SK-N-SH treated with all-trans-retinoic acid at 6 μM for 48 hours (cell line): ENCODE measurements at regions not wholly inside any gene's neighbourhood (a gene's known extent, or its start where the extent isn't known, plus 50 kb on each side); places are given as distances from the start of the nearest gene placed in this dataset.

Experiments used
- ATAC-seq: fragments of 200-7000 bp; cut with Tn5 transposase; 3 replicates; pipeline ENCODE4 v1.9.1; 2020; ENCODE audit warnings: mild to moderate bottlenecking, moderate library complexity
- BACH2 ChIP-seq: fragments of 250-450 bp; sonication (Bioruptor Pico); IDR thresholded peaks from 2 replicates; pipeline ENCODE4 v1.9.0; 2021; ENCODE audit warnings: mild to moderate bottlenecking, borderline replicate concordance
- CSDC2 ChIP-seq: fragments of 250-450 bp; sonication (Bioruptor Pico); IDR thresholded peaks from 2 replicates; pipeline ENCODE4 v1.5.0; 2020; ENCODE audit warnings: mild to moderate bottlenecking, moderate library complexity
- ESRRG ChIP-seq: fragments of 250-450 bp; sonication (Bioruptor Pico); IDR thresholded peaks from 2 replicates; pipeline ENCODE4 v1.6.1; 2021; ENCODE audit warnings: mild to moderate bottlenecking
- GLIS3 ChIP-seq: fragments of 250-450 bp; sonication (Bioruptor Pico); IDR thresholded peaks from 2 replicates; pipeline ENCODE4 v1.5.0; 2020; ENCODE audit warnings: mild to moderate bottlenecking, moderate library complexity
- ISL1 ChIP-seq: fragments of 250-450 bp; sonication (Bioruptor Pico); IDR thresholded peaks from 2 replicates; pipeline ENCODE4 v2.1.2; 2022; ENCODE audit warnings: mild to moderate bottlenecking, moderate library complexity
- OSR1 ChIP-seq: fragments of 250-450 bp; sonication (Bioruptor Pico); IDR thresholded peaks from 2 replicates; pipeline ENCODE4 v1.8.0; 2022; ENCODE audit warnings: moderate library complexity, mild to moderate bottlenecking, inconsistent platforms
- PPARA ChIP-seq: fragments of 250-450 bp; sonication (Bioruptor Pico); IDR thresholded peaks from 2 replicates; pipeline ENCODE4 v1.5.0; 2020; ENCODE audit warnings: mild to moderate bottlenecking, borderline replicate concordance
- RARB ChIP-seq: fragments of 250-450 bp; sonication (Bioruptor Pico); IDR thresholded peaks from 2 replicates; pipeline ENCODE4 v1.8.0; 2021; ENCODE audit warnings: mild to moderate bottlenecking, moderate library complexity
- SNAI2 ChIP-seq: fragments of 250-450 bp; sonication (Bioruptor Pico); IDR thresholded peaks from 2 replicates; pipeline ENCODE4 v1.5.0; 2020; ENCODE audit warnings: mild to moderate bottlenecking, moderate library complexity
- TCF4 ChIP-seq: fragments of 250-450 bp; sonication (Bioruptor Pico); IDR thresholded peaks from 2 replicates; pipeline ENCODE4 v1.8.0; 2021; ENCODE audit warnings: mild to moderate bottlenecking, moderate library complexity, borderline replicate concordance
- TOX ChIP-seq: fragments of 250-450 bp; sonication (Bioruptor Pico); IDR thresholded peaks from 2 replicates; pipeline ENCODE4 v1.8.0; 2021; ENCODE audit warnings: mild to moderate bottlenecking, moderate library complexity, borderline replicate concordance
- ZC3H10 ChIP-seq: fragments of 250-450 bp; sonication (Bioruptor Pico); IDR thresholded peaks from 2 replicates; pipeline ENCODE4 v1.5.1; 2021; ENCODE audit warnings: mild to moderate bottlenecking, moderate library complexity
- ZFP3 ChIP-seq: fragments of 250-450 bp; sonication (Bioruptor Pico); IDR thresholded peaks from 2 replicates; pipeline ENCODE4 v1.5.0; 2020; ENCODE audit warnings: mild to moderate bottlenecking, moderate library complexity
- ZFP30 ChIP-seq: fragments of 450-650 bp; formaldehyde crosslinking; IDR thresholded peaks from 2 replicates; pipeline ENCODE4 v1.5.0; 2022; ENCODE audit warnings: mild to moderate bottlenecking, moderate library complexity
- ZNF565 ChIP-seq: fragments of 450-650 bp; formaldehyde crosslinking; conservative IDR thresholded peaks from 2 replicates; pipeline ENCODE4 v1.5.0; 2020; ENCODE audit warnings: low read depth, mild to moderate bottlenecking, moderate library complexity
- ZNF70 ChIP-seq: fragments of 450-650 bp; formaldehyde crosslinking; IDR thresholded peaks from 2 replicates; pipeline ENCODE4 v1.5.0; 2020; ENCODE audit warnings: mild to moderate bottlenecking, moderate library complexity
- TF ChIP-seq, protein P1 (sequence below): fragments of 250-450 bp; sonication (Bioruptor Pico); IDR thresholded peaks from 2 replicates; pipeline ENCODE4 v1.5.1; 2020; ENCODE audit warnings: low read depth, mild to moderate bottlenecking, moderate library complexity
- TF ChIP-seq, protein P2 (sequence below): fragments of 250-450 bp; sonication (Bioruptor Pico); IDR thresholded peaks from 2 replicates; pipeline ENCODE4 v1.5.1; 2021; ENCODE audit warnings: mild to moderate bottlenecking, moderate library complexity
- TF ChIP-seq, protein P3 (sequence below): fragments of 250-450 bp; sonication (Bioruptor Pico); IDR thresholded peaks from 2 replicates; pipeline ENCODE4 v1.5.0; 2020; ENCODE audit warnings: mild to moderate bottlenecking, moderate library complexity
- TF ChIP-seq, protein P4 (sequence below): fragments of 250-450 bp; sonication (Bioruptor Pico); IDR thresholded peaks from 2 replicates; pipeline ENCODE4 v1.8.0; 2020; ENCODE audit warnings: mild to moderate bottlenecking, moderate library complexity, borderline replicate concordance
- TF ChIP-seq, protein P5 (sequence below): fragments of 250-450 bp; sonication (Bioruptor Pico); IDR thresholded peaks from 2 replicates; pipeline ENCODE4 v1.8.0; 2021; ENCODE audit warnings: low read depth, mild to moderate bottlenecking, moderate library complexity, borderline replicate concordance

DNA sequence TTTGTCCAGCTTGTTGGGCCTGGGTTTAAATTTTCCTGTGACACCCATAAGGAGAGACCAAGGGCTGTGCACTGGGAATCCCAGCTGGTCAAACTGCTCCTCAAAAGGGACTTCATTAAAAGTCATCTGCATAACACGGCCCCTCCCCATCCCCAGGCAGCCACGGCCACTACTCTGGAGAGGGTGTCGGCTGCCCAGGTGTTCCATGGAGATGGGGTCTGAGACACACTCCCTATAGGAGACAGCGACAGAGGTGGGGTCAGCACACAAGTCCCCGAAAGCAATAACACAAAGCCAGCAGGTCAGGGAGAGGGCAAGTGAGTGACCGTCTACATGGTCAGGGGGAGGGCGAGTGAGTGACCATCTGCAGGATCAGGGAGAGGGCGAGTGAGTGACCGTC lies 75.6 kb upstream of the BCL11B start:
- ATAC-seq: no peak
- TF ChIP-seq ZC3H10 (CRISPR knock-in tag) (no peak), TCF4 (CRISPR knock-in tag) (no peak), ZFP3 (CRISPR knock-in tag) (no peak), ISL1 (CRISPR knock-in tag) (no peak), ESRRG (no peak), ZFP30 (CRISPR knock-in tag) (no peak), ZNF70 (CRISPR knock-in tag) (no peak), CSDC2 (CRISPR knock-in tag) (no peak), RARB (no peak), ZNF565 (CRISPR knock-in tag) (no peak), PPARA (CRISPR knock-in tag) (no peak), OSR1 (no peak)
- TF ChIP-seq, protein P1, sequence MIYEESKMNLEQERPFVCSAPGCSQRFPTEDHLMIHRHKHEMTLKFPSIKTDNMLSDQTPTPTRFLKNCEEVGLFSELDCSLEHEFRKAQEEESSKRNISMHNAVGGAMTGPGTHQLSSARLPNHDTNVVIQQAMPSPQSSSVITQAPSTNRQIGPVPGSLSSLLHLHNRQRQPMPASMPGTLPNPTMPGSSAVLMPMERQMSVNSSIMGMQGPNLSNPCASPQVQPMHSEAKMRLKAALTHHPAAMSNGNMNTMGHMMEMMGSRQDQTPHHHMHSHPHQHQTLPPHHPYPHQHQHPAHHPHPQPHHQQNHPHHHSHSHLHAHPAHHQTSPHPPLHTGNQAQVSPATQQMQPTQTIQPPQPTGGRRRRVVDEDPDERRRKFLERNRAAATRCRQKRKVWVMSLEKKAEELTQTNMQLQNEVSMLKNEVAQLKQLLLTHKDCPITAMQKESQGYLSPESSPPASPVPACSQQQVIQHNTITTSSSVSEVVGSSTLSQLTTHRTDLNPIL (CRISPR knock-in tag): no peak
- TF ChIP-seq, protein P2, sequence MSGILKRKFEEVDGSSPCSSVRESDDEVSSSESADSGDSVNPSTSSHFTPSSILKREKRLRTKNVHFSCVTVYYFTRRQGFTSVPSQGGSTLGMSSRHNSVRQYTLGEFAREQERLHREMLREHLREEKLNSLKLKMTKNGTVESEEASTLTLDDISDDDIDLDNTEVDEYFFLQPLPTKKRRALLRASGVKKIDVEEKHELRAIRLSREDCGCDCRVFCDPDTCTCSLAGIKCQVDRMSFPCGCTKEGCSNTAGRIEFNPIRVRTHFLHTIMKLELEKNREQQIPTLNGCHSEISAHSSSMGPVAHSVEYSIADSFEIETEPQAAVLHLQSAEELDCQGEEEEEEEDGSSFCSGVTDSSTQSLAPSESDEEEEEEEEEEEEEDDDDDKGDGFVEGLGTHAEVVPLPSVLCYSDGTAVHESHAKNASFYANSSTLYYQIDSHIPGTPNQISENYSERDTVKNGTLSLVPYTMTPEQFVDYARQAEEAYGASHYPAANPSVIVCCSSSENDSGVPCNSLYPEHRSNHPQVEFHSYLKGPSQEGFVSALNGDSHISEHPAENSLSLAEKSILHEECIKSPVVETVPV: no peak
- TF ChIP-seq, protein P3, sequence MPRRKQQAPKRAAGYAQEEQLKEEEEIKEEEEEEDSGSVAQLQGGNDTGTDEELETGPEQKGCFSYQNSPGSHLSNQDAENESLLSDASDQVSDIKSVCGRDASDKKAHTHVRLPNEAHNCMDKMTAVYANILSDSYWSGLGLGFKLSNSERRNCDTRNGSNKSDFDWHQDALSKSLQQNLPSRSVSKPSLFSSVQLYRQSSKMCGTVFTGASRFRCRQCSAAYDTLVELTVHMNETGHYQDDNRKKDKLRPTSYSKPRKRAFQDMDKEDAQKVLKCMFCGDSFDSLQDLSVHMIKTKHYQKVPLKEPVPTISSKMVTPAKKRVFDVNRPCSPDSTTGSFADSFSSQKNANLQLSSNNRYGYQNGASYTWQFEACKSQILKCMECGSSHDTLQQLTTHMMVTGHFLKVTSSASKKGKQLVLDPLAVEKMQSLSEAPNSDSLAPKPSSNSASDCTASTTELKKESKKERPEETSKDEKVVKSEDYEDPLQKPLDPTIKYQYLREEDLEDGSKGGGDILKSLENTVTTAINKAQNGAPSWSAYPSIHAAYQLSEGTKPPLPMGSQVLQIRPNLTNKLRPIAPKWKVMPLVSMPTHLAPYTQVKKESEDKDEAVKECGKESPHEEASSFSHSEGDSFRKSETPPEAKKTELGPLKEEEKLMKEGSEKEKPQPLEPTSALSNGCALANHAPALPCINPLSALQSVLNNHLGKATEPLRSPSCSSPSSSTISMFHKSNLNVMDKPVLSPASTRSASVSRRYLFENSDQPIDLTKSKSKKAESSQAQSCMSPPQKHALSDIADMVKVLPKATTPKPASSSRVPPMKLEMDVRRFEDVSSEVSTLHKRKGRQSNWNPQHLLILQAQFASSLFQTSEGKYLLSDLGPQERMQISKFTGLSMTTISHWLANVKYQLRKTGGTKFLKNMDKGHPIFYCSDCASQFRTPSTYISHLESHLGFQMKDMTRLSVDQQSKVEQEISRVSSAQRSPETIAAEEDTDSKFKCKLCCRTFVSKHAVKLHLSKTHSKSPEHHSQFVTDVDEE (CRISPR knock-in tag): no peak
- TF ChIP-seq, protein P4, sequence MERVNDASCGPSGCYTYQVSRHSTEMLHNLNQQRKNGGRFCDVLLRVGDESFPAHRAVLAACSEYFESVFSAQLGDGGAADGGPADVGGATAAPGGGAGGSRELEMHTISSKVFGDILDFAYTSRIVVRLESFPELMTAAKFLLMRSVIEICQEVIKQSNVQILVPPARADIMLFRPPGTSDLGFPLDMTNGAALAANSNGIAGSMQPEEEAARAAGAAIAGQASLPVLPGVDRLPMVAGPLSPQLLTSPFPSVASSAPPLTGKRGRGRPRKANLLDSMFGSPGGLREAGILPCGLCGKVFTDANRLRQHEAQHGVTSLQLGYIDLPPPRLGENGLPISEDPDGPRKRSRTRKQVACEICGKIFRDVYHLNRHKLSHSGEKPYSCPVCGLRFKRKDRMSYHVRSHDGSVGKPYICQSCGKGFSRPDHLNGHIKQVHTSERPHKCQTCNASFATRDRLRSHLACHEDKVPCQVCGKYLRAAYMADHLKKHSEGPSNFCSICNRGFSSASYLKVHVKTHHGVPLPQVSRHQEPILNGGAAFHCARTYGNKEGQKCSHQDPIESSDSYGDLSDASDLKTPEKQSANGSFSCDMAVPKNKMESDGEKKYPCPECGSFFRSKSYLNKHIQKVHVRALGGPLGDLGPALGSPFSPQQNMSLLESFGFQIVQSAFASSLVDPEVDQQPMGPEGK (CRISPR knock-in tag): no peak
- TF ChIP-seq, protein P5, sequence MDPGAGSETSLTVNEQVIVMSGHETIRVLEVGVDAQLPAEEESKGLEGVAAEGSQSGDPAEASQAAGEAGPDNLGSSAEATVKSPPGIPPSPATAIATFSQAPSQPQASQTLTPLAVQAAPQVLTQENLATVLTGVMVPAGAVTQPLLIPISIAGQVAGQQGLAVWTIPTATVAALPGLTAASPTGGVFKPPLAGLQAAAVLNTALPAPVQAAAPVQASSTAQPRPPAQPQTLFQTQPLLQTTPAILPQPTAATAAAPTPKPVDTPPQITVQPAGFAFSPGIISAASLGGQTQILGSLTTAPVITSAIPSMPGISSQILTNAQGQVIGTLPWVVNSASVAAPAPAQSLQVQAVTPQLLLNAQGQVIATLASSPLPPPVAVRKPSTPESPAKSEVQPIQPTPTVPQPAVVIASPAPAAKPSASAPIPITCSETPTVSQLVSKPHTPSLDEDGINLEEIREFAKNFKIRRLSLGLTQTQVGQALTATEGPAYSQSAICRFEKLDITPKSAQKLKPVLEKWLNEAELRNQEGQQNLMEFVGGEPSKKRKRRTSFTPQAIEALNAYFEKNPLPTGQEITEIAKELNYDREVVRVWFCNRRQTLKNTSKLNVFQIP (CRISPR knock-in tag): no peak
- TF ChIP-seq, all 23 proteins: peak for 0

DNA sequence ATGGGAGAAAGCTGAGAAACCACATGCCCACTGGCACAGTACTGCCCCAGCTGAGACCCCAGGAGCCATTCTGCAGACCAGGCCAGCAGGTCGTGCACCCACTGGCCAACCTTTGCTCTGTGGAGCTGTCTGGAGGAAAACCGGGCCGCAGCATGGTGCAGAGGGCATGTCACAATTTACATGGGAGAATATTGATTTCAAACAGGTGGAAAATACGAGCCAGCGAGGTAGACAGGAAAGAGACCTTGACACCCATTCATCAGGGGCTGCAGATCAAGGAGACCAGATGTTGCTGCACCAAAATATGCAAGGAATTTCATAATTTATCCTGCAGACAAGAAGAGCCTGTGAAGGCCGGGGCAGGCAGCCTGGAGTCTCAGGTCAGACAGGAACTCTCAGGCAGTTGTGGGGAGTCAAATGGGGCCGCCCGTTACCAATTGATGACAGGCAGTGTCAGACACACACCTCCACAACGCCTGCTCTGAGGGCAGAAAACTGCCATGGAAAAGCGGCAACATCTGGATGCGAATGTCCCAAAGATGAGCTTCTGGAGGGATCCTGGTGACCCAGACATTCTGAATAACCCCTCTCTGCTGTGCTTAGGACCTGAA lies 74.6 kb upstream of the BCL11B start:
- no peak for TF ChIP-seq ZNF70 (CRISPR knock-in tag)
- TF ChIP-seq BACH2: no peak
- TF ChIP-seq GLIS3 (CRISPR knock-in tag): no peak
- TF ChIP-seq OSR1: no peak
- TF ChIP-seq CSDC2 (CRISPR knock-in tag): no peak
- no peak for TF ChIP-seq ZFP30 (CRISPR knock-in tag)
- TF ChIP-seq, protein P5 (CRISPR knock-in tag): no peak
- no peak for TF ChIP-seq ZNF565 (CRISPR knock-in tag)
- no peak for TF ChIP-seq SNAI2 (CRISPR knock-in tag)
- TF ChIP-seq, protein P2: no peak
- TF ChIP-seq TOX (CRISPR knock-in tag): no peak
- TF ChIP-seq, protein P4 (CRISPR knock-in tag): no peak
- TF ChIP-seq TCF4 (CRISPR knock-in tag): no peak
- TF ChIP-seq ISL1 (CRISPR knock-in tag): no peak
- no peak for TF ChIP-seq RARB
- TF ChIP-seq ZFP3 (CRISPR knock-in tag): no peak
- no peak for TF ChIP-seq ZC3H10 (CRISPR knock-in tag)
- no peak for ATAC-seq
